MM.1S (cell line): ENCODE measurements at regions not wholly inside any gene's neighbourhood (a gene's known extent, or its start where the extent isn't known, plus 50 kb on each side); places are given as distances from the start of the nearest gene placed in this dataset.

Experiments
- EZH2 ChIP-seq: fragments of 300-600 bp; sonication (generic); optimal IDR thresholded peaks from 2 replicates; pipeline ENCODE3; 2017; ENCODE audit warnings: low read depth, mild to moderate bottlenecking, antibody characterized with exemption, low read length, mixed read lengths
- EZH2phosphoT487 ChIP-seq: fragments of 300-600 bp; sonication (generic); IDR thresholded peaks from 2 replicates; pipeline ENCODE4 v1.6.1; 2018; ENCODE audit warnings: antibody characterized with exemption, low read length
- TF ChIP-seq, protein P1 (sequence below): fragments of 300-600 bp; sonication (generic); IDR thresholded peaks from 2 replicates; pipeline ENCODE4 v1.5.1; 2016; ENCODE audit warnings: antibody characterized with exemption, low read length, mixed read lengths

- TF ChIP-seq, protein P1, sequence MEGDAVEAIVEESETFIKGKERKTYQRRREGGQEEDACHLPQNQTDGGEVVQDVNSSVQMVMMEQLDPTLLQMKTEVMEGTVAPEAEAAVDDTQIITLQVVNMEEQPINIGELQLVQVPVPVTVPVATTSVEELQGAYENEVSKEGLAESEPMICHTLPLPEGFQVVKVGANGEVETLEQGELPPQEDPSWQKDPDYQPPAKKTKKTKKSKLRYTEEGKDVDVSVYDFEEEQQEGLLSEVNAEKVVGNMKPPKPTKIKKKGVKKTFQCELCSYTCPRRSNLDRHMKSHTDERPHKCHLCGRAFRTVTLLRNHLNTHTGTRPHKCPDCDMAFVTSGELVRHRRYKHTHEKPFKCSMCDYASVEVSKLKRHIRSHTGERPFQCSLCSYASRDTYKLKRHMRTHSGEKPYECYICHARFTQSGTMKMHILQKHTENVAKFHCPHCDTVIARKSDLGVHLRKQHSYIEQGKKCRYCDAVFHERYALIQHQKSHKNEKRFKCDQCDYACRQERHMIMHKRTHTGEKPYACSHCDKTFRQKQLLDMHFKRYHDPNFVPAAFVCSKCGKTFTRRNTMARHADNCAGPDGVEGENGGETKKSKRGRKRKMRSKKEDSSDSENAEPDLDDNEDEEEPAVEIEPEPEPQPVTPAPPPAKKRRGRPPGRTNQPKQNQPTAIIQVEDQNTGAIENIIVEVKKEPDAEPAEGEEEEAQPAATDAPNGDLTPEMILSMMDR = no peak
- TF ChIP-seq EZH2 = no peak
- TF ChIP-seq EZH2phosphoT487 = no peak
Measured at GRCh38 chr7:106797937-106798336, 67.1 kb upstream of the PIK3CG start.
